Type B pancreatic cell (in vitro differentiated cells): ENCODE measurements at regions not wholly inside any gene's neighbourhood (a gene's known extent, or its start where the extent isn't known, plus 50 kb on each side); places are given as distances from the start of the nearest gene placed in this dataset.

Experiments
- DNase-seq: peaks from one replicate; pipeline ENCODE4 v3.0.0; 2021; ENCODE audit warnings: mixed read lengths; ENCODE audit not compliant: unreplicated experiment; ENCODE audit errors: extremely low spot score
- H3K27ac Mint-ChIP-seq: 2 replicates; pipeline ENCODE4 v1.8.0; 2021; ENCODE audit warnings: mild to moderate bottlenecking, mixed read lengths
- H3K27me3 Mint-ChIP-seq: 2 replicates; pipeline ENCODE4 v1.8.0; 2021; ENCODE audit warnings: mixed read lengths
- H3K36me3 Mint-ChIP-seq: 2 replicates; pipeline ENCODE4 v1.8.0; 2021; ENCODE audit warnings: mixed read lengths
- H3K4me1 Mint-ChIP-seq: one replicate; pipeline ENCODE4 v1.8.0; 2021; ENCODE audit warnings: mixed read lengths; ENCODE audit not compliant: unreplicated experiment
- H3K4me3 Mint-ChIP-seq: 2 replicates; pipeline ENCODE4 v1.8.0; 2021; ENCODE audit warnings: mild to moderate bottlenecking, mixed read lengths
- H3K9me3 Mint-ChIP-seq: 2 replicates; pipeline ENCODE4 v1.8.0; 2021; ENCODE audit warnings: mixed read lengths
- TF ChIP-seq, protein P1 (sequence below): fragments of 200-600 bp; sonication (generic); conservative IDR thresholded peaks from 2 replicates; pipeline ENCODE4 v1.5.0; 2021; ENCODE audit warnings: antibody characterized with exemption, mild to moderate bottlenecking

DNA sequence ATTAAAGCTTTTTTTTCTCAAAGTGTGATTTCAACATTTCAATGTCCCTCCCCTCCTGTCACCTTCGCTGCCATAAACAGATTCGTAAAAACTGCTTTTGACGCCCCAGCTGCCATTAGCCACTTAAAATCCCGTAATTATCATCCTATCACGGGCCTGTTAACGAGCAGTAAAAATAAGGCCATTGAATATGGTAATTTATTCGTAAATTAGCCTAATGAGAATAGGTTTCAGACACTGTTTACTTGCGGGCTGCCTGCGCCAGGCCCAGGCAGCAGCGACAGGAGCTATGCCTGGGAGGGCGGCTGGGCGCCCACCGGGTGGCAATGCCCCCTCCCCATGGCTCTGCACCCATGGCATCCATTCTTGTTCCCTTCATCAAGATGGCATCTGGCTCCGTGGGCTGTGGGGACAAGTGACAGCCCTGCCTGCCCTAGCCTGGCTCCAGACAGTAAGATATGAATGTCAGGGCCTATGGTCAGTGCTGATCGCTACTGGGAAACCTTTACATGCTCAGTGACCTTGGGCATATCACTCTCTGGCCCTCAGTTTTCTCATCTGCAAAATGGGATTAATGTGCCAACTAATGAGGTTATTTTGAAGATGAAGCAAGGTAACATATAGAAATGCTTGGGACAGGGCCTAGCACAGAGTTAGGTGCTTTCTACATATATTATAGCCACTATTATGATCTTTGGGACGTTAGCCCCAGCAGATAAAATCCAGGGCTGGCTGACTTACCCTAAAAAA lies 500.8 kb downstream of the MN1 start:
- Mint-ChIP-seq H3K27me3 (peaks cover 47% of the 10 kb centered on the region), H3K36me3 (no peaks in the 10 kb centered on the region), H3K9me3 (no peaks in the 10 kb centered on the region), H3K27ac (no peak overlapping the region), H3K4me1 (peaks cover 44% of the 10 kb centered on the region), H3K4me3 (no peak overlapping the region)
- TF ChIP-seq, protein P1, sequence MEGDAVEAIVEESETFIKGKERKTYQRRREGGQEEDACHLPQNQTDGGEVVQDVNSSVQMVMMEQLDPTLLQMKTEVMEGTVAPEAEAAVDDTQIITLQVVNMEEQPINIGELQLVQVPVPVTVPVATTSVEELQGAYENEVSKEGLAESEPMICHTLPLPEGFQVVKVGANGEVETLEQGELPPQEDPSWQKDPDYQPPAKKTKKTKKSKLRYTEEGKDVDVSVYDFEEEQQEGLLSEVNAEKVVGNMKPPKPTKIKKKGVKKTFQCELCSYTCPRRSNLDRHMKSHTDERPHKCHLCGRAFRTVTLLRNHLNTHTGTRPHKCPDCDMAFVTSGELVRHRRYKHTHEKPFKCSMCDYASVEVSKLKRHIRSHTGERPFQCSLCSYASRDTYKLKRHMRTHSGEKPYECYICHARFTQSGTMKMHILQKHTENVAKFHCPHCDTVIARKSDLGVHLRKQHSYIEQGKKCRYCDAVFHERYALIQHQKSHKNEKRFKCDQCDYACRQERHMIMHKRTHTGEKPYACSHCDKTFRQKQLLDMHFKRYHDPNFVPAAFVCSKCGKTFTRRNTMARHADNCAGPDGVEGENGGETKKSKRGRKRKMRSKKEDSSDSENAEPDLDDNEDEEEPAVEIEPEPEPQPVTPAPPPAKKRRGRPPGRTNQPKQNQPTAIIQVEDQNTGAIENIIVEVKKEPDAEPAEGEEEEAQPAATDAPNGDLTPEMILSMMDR, result no peak
- no peak for DNase-seq

DNA sequence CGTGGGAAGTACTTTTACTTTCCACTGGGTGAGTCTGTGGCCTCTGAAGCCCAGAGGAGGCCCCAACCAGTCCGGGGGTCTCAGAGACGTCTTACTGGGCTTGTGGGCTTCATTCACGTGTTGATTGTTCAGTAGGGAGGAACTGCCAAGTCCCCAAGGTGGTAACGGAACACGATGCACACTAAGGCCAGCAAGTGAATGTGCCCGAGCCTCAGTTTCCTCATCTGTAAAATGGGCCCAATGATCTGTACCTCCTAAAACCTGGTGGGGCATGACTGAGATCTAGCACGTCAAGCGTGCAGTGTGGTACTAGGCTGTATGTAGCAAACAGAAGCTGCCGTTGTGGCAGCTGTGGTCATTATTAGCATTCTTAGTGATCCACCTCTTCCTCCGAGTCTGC lies 499.1 kb downstream of the MN1 start:
- Mint-ChIP-seq H3K27me3 (peaks cover 29% of the 10 kb centered on the region), H3K36me3 (no peaks in the 10 kb centered on the region), H3K4me3 (no peak overlapping the region), H3K4me1 (peaks cover 29% of the 10 kb centered on the region), H3K27ac (no peak overlapping the region), H3K9me3 (no peaks in the 10 kb centered on the region)
- no peak for DNase-seq
- TF ChIP-seq, protein P1, result no peak

DNA sequence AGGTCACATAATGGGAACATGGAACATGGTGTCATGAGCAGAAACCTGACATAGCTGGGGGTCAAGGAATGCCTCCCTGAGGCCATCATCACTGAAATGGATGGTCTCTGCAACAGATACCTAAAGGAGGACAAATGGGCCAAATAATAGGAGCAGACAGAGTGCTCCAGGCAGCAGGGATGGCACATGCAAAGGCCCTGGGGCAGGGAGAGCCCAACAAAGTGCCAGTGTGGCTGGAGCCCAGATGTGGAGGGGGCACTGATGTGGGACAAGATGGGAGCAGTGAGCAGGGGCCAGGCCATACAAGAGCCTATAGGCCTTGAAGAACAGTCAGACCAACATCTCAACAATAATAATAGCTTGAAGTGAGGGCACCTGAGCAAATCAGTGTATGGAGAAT lies 497.8 kb downstream of the MN1 start:
- Mint-ChIP-seq H3K27me3 (peaks cover 21% of the 10 kb centered on the region), H3K4me1 (peaks cover 17% of the 10 kb centered on the region), H3K9me3 (peaks cover 1% of the 10 kb centered on the region), H3K36me3 (no peaks in the 10 kb centered on the region), H3K4me3 (no peak overlapping the region), H3K27ac (no peak overlapping the region)
- no peak for DNase-seq
- TF ChIP-seq, protein P1, result no peak

DNA sequence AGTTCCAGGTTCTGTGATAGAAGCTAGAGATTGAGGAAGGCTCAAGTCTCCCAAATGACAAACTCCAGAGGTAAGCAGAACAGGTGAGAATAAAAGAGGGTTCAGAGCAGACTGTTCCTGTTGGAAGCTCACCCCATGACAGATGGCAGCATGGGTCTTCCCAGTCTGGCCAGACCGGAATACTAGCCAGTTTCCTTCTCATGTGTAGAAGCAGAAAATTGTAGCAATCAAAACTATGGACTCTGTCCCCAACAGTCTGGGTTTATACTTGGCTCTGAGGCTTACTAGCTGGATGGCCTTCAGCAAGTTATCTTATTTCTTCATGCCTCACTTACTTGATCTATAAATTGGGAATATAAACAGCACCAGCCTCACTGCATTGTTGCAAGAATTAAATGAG lies 494.8 kb downstream of the MN1 start:
- peaks cover 10% of the 10 kb centered on the region for H3K27me3 Mint-ChIP-seq
- TF ChIP-seq, protein P1, result no peak
- H3K27ac Mint-ChIP-seq, result no peak overlapping the region
- H3K4me1 Mint-ChIP-seq, result peaks cover 9% of the 10 kb centered on the region
- no peaks in the 10 kb centered on the region for H3K36me3 Mint-ChIP-seq
- DNase-seq, result no peak
- no peak overlapping the region for H3K4me3 Mint-ChIP-seq
- H3K9me3 Mint-ChIP-seq, result peaks cover 4% of the 10 kb centered on the region

DNA sequence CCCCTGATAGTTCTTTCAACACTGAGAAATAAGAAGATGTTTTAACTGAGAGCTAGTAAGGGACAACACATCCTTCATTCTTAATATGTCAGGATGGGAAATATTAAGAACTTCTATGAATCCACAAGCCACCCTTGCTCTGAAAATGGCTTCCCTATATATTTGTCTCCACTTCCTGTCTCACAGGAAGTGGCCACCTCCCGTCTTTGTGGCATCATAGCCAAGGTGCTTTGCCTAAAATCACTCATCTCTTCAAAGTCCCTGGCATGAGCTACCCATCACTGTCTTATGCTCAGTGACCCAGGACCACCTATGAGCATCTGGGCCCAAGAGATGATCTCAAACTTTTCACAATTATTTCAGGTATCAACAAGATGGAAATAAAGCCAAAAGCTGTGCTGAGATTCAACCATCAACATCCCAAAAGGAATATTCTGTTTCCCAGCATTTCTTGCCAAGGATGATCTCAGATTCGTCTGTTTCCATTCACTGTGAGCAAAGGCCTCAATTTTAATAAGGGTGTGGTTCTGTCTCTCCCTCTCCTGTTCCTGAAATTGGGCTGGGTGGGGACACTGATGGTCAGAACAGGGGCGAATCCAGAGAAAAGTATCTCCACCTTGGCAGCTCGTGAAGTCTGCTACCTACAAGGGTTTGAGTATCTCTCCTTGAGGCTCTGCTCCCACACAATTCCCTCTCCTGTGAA lies 493.9 kb downstream of the MN1 start:
- TF ChIP-seq, protein P1, result no peak
- Mint-ChIP-seq H3K4me1 (peaks cover 9% of the 10 kb centered on the region), H3K9me3 (peaks cover 4% of the 10 kb centered on the region)

More for the DNA sequence above, 493.9 kb downstream of the MN1 start:
- DNase-seq, result no peak
- Mint-ChIP-seq H3K36me3 (no peaks in the 10 kb centered on the region), H3K4me3 (no peak overlapping the region), H3K27ac (no peak overlapping the region), H3K27me3 (peaks cover 10% of the 10 kb centered on the region)
